Keratinocyte (primary cell): ENCODE measurements at regions not wholly inside any gene's neighbourhood (a gene's known extent, or its start where the extent isn't known, plus 50 kb on each side); places are given as distances from the start of the nearest gene placed in this dataset.

Source experiments
- DNase-seq: peaks from one replicate; pipeline ENCODE4 v3.0.0-alpha.2; 2011; ENCODE audit warnings: low read depth, missing footprints, low spot score
- FAIRE-seq: peaks from 2 replicates; lab custom pipeline; 2011; peaks lifted over from hg19 to GRCh38; lab: Jason Lieb, UNC
- H2AFZ ChIP-seq: 2 replicates; pipeline ENCODE4 v1.6.0; 2012; ENCODE audit warnings: low read length, control low read depth, inconsistent platforms; ENCODE audit not compliant: control insufficient read depth
- H3K27ac ChIP-seq: 2 replicates; pipeline ENCODE4 v1.5.1; 2011; ENCODE audit warnings: low read length; ENCODE audit not compliant: control insufficient read depth, insufficient read depth
- H3K27me3 ChIP-seq: 3 replicates; pipeline ENCODE4 v1.6.0; 2011; ENCODE audit warnings: low read length; ENCODE audit not compliant: control insufficient read depth, insufficient read depth; ENCODE audit errors: extremely low read depth
- H3K36me3 ChIP-seq, 2 experiments: 2 replicates in 1 of 2; 3 replicates in 1 of 2; pipeline ENCODE4 v1.5.1; 2011; ENCODE audit warnings: low read length in 2 of 2, mild to moderate bottlenecking in 1 of 2; ENCODE audit not compliant: control insufficient read depth in 2 of 2, insufficient read depth in 2 of 2; ENCODE audit errors: extremely low read depth in 1 of 2
- H3K4me1 ChIP-seq: 3 replicates; pipeline ENCODE4 v1.5.1; 2011; ENCODE audit warnings: low read length; ENCODE audit not compliant: control insufficient read depth, insufficient read depth; ENCODE audit errors: extremely low read depth
- H3K4me2 ChIP-seq: 3 replicates; pipeline ENCODE4 v1.6.0; 2011; ENCODE audit warnings: low read depth, low read length; ENCODE audit not compliant: control insufficient read depth, insufficient read depth; ENCODE audit errors: extremely low read depth
- H3K4me3 ChIP-seq, 3 experiments: fragments of 200-600 bp in 1 of 3; sonication (generic) in 1 of 3; 2 replicates in 2 of 3; 3 replicates in 1 of 3; pipeline ENCODE4 v1.5.1; 2011 to 2016; ENCODE audit warnings: low read length in 3 of 3, mild to moderate bottlenecking in 3 of 3, control low read depth in 2 of 3, inconsistent platforms in 1 of 3, low read depth in 1 of 3, mixed read lengths in 1 of 3, mixed run types in 1 of 3, moderate library complexity in 1 of 3; ENCODE audit not compliant: control insufficient read depth in 2 of 3, insufficient read depth in 2 of 3; ENCODE audit errors: extremely low read depth in 1 of 3
- H3K79me2 ChIP-seq: 2 replicates; pipeline ENCODE4 v1.6.0; 2012; ENCODE audit warnings: low read length; ENCODE audit not compliant: control insufficient read depth, insufficient read depth
- H3K9ac ChIP-seq: 3 replicates; pipeline ENCODE4 v1.6.0; 2011; ENCODE audit warnings: low read length; ENCODE audit not compliant: control insufficient read depth, insufficient read depth; ENCODE audit errors: extremely low read depth
- H3K9me1 ChIP-seq: 3 replicates; pipeline ENCODE4 v1.6.0; 2011; ENCODE audit warnings: low read length; ENCODE audit not compliant: control insufficient read depth, insufficient read depth; ENCODE audit errors: extremely low read depth
- H3K9me3 ChIP-seq: 2 replicates; pipeline ENCODE4 v1.5.1; 2012; ENCODE audit warnings: low read depth, low read length; ENCODE audit not compliant: control insufficient read depth
- H4K20me1 ChIP-seq: 3 replicates; pipeline ENCODE4 v1.6.0; 2011; ENCODE audit warnings: low read length; ENCODE audit not compliant: control insufficient read depth, insufficient read depth; ENCODE audit errors: extremely low read depth
- CTCF ChIP-seq, 3 experiments: IDR thresholded peaks in 1 of 3; conservative IDR thresholded peaks in 1 of 3; optimal IDR thresholded peaks in 1 of 3; 2 replicates in 2 of 3; 3 replicates in 1 of 3; pipeline versions ENCODE3 to v1.5.1; 2011; ENCODE audit warnings: low read length in 3 of 3, mild to moderate bottlenecking in 3 of 3, moderate library complexity in 2 of 3, control low read depth in 1 of 3, inconsistent platforms in 1 of 3; ENCODE audit not compliant: insufficient read depth in 2 of 3; ENCODE audit errors: extremely low read depth in 1 of 3
- EZH2 ChIP-seq: IDR thresholded peaks from one replicate; pipeline ENCODE4 v1.6.1; 2012; ENCODE audit warnings: inconsistent platforms, mild to moderate bottlenecking, low read length, moderate library complexity
- dilution Hi-C: fragments of 300-500 bp; cut with MboI; formaldehyde crosslinking; loops from one replicate; pipeline ENCODE4 v1.7.0; 2020; ENCODE audit warnings: low sequenced_read_pairs; ENCODE audit not compliant: extremely low pct_ligation_motif_present

DNA sequence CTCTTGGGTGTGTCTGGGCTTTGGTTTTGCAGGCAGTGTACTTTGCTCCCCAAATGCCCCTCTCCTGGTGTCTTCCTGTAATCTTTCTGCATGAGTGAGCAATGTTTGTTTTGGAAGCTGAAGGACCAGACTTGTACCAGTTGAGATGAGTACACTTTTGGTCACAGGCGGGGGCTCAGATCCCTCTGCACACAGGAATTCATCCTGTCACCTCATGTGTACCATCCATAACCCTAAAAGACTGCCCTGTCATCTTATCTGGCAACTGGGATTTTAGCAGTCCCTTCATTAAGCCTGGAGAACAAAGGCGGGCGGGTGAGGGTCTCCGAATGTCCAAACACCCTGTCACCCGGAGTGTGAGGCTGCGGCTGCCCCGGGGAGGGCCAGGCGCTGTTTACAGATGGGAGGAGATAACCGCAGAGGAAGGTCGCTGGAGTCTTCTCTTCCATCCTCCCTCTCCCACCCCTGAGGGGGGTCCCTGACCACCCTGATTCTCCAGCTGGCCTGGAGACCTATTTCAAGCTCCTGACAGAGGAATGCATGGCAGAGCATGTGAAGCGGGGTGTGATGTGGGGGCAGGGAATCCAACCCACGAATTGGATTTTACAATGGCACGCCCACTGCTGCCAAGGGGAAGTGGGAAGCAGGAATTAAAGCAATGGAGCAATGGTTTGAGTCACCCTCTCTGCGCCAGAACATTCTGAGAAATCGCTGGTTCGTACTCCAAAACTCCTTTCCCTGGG lies 158.2 kb upstream of the MYCN start:
- Histone ChIP-seq H3K9ac (no peak overlapping the region), H3K79me2 (no peaks in the 10 kb centered on the region), H3K9me1 (no peaks in the 10 kb centered on the region), H4K20me1 (no peaks in the 10 kb centered on the region), H3K4me3 (no peak overlapping the region), H3K27ac (no peak overlapping the region), H3K9me3 (no peaks in the 10 kb centered on the region), H3K4me2 (no peak overlapping the region), H3K27me3 (no peaks in the 10 kb centered on the region), H2AFZ (no peak overlapping the region), H3K4me1 (no peaks in the 10 kb centered on the region), H3K36me3 (no peaks in the 10 kb centered on the region)
- dilution Hi-C loops: no loop called here
- no peak for DNase-seq
- FAIRE-seq: no peak
- no peak for TF ChIP-seq CTCF (optimal IDR thresholded peaks at IDR 0.05 in 1 of 3, IDR thresholded peaks at IDR 0.05 in 1 of 3, conservative IDR thresholded peaks at IDR 0.05 in 1 of 3; ENCODE audit: extremely low read depth in 1 of 3, insufficient read depth in 2 of 3, low read length in 3 of 3)
- TF ChIP-seq EZH2: no peak

GRCh38 chr2:15782769-15783294 lies 157.5 kb upstream of the MYCN start:
- no peaks in the 10 kb centered on the region for H4K20me1 ChIP-seq
- H3K9me3 ChIP-seq: no peaks in the 10 kb centered on the region
- TF ChIP-seq CTCF (optimal IDR thresholded peaks at IDR 0.05 in 1 of 3, IDR thresholded peaks at IDR 0.05 in 1 of 3, conservative IDR thresholded peaks at IDR 0.05 in 1 of 3; ENCODE audit: extremely low read depth in 1 of 3, insufficient read depth in 2 of 3, low read length in 3 of 3) (no peak), EZH2 (no peak)
- H3K4me1 ChIP-seq: no peaks in the 10 kb centered on the region
- H3K27me3 ChIP-seq: no peaks in the 10 kb centered on the region
- H3K4me3 ChIP-seq: no peak overlapping the region
- no peak overlapping the region for H3K27ac ChIP-seq
- no peaks in the 10 kb centered on the region for H3K79me2 ChIP-seq
- no peak overlapping the region for H3K4me2 ChIP-seq
- no peak overlapping the region for H2AFZ ChIP-seq
- H3K36me3 ChIP-seq: no peaks in the 10 kb centered on the region
- no peak for DNase-seq
- no peaks in the 10 kb centered on the region for H3K9me1 ChIP-seq
- H3K9ac ChIP-seq: no peak overlapping the region
- dilution Hi-C loops: no loop called here
- no peak for FAIRE-seq
